CD4-positive, CD25-positive, alpha-beta regulatory T cell (primary cell): ENCODE measurements at regions not wholly inside any gene's neighbourhood (a gene's known extent, or its start where the extent isn't known, plus 50 kb on each side); places are given as distances from the start of the nearest gene placed in this dataset.

Source experiments
- ATAC-seq, 2 donors: fragments of 150-1000 bp; cut with Tn5 transposase; one replicate each; pipeline ENCODE4 v1.10.0; 2021; ENCODE audit warnings: low read depth in 2 of 2, moderate number of reproducible peaks in 2 of 2, moderate library complexity in 1 of 2
- DNase-seq, 3 donors: peaks; one replicate each; pipeline versions ENCODE4 v3.0.0 to v3.0.0-alpha.2; 2012 to 2022; ENCODE audit warnings: mixed read lengths in 1 of 3
- H3K27ac ChIP-seq: one replicate; pipeline ENCODE4 v1.7.0; 2013; ENCODE audit warnings: mild to moderate bottlenecking, low read length; ENCODE audit not compliant: insufficient read depth, poor library complexity, severe bottlenecking
- H3K27me3 ChIP-seq: one replicate; pipeline ENCODE4 v1.7.0; 2013; ENCODE audit warnings: low read length; ENCODE audit not compliant: control insufficient read depth, insufficient read depth
- H3K36me3 ChIP-seq: one replicate; pipeline ENCODE4 v1.7.0; 2013; ENCODE audit warnings: mild to moderate bottlenecking, low read length, moderate library complexity; ENCODE audit not compliant: control insufficient read depth, insufficient read depth
- H3K4me1 ChIP-seq: 2 replicates; pipeline ENCODE4 v1.7.0; 2013; ENCODE audit warnings: mild to moderate bottlenecking, low read length; ENCODE audit not compliant: insufficient read depth, control insufficient read depth, poor library complexity, severe bottlenecking
- H3K4me3 ChIP-seq: one replicate; pipeline ENCODE4 v1.7.0; 2013; ENCODE audit warnings: low read depth, mild to moderate bottlenecking, low read length, moderate library complexity
- H3K9me3 ChIP-seq, 2 experiments: 1 replicate in 1 of 2; 2 replicates in 1 of 2; pipeline ENCODE4 v1.7.0; 2013; ENCODE audit warnings: low read length in 2 of 2, mild to moderate bottlenecking in 1 of 2, moderate library complexity in 1 of 2; ENCODE audit not compliant: control insufficient read depth in 2 of 2
- H3K27ac Mint-ChIP-seq, 3 donors: one replicate each; pipeline ENCODE4 v1.8.0; 2020 to 2022; ENCODE audit warnings: mild to moderate bottlenecking in 3 of 3, mixed read lengths in 3 of 3, moderate library complexity in 2 of 3
- H3K27me3 Mint-ChIP-seq: one replicate; pipeline ENCODE4 v1.8.0; 2022; ENCODE audit warnings: mild to moderate bottlenecking, mixed read lengths
- H3K36me3 Mint-ChIP-seq: one replicate; pipeline ENCODE4 v1.8.0; 2020; ENCODE audit warnings: mixed read lengths
- H3K4me1 Mint-ChIP-seq, 4 donors: one replicate each; pipeline ENCODE4 v1.8.0; 2020 to 2022; ENCODE audit warnings: mixed read lengths in 4 of 4, mild to moderate bottlenecking in 1 of 4
- H3K4me3 Mint-ChIP-seq, 4 donors: one replicate each; pipeline ENCODE4 v1.8.0; 2020 to 2022; ENCODE audit warnings: mild to moderate bottlenecking in 4 of 4, mixed read lengths in 4 of 4, moderate library complexity in 3 of 4
- H3K9me3 Mint-ChIP-seq, 7 donors: one replicate each; pipeline ENCODE4 v1.8.0; 2020 to 2022; ENCODE audit warnings: mixed read lengths in 7 of 7, mild to moderate bottlenecking in 3 of 7, moderate library complexity in 2 of 7

- Mint-ChIP-seq H3K4me1 (no peaks in the 10 kb centered on the region), H3K36me3 (no peaks in the 10 kb centered on the region), H3K27ac (no peak overlapping the region), H3K4me3 (no peak overlapping the region), H3K9me3 (peaks cover 2 to 16% (median 8%) of the 10 kb centered on the region in 7 donors), H3K27me3 (no peaks in the 10 kb centered on the region)
- H3K27me3 ChIP-seq, result no peaks in the 10 kb centered on the region
- ATAC-seq (no peak), DNase-seq (no peak)
- H3K4me3 ChIP-seq, result no peak overlapping the region
- H3K4me1 ChIP-seq, result no peaks in the 10 kb centered on the region
- no peak overlapping the region for H3K27ac ChIP-seq
- no peaks in the 10 kb centered on the region for H3K36me3 ChIP-seq
- peaks cover 0 to 2% of the 10 kb centered on the region in 2 experiments for H3K9me3 ChIP-seq
Observed at GRCh38 chr20:7237251-7237650, 469.8 kb downstream of the BMP2 start.

GRCh38 chr20:7240490-7240889 is 473.0 kb downstream of the BMP2 start:
- Mint-ChIP-seq H3K27ac (no peak overlapping the region), H3K36me3 (no peaks in the 10 kb centered on the region), H3K4me3 (no peak overlapping the region), H3K27me3 (no peaks in the 10 kb centered on the region), H3K9me3 (peaks cover 0 to 13% (median 4%) of the 10 kb centered on the region in 7 donors), H3K4me1 (no peaks in the 10 kb centered on the region)
- H3K9me3 ChIP-seq, result peaks cover 0 to 4% of the 10 kb centered on the region in 2 experiments
- no peak overlapping the region for H3K4me3 ChIP-seq
- DNase-seq (no peak), ATAC-seq (no peak)
- H3K4me1 ChIP-seq, result no peaks in the 10 kb centered on the region
- no peaks in the 10 kb centered on the region for H3K36me3 ChIP-seq
- no peak overlapping the region for H3K27ac ChIP-seq
- no peaks in the 10 kb centered on the region for H3K27me3 ChIP-seq

- Mint-ChIP-seq H3K27ac (no peak overlapping the region), H3K36me3 (no peaks in the 10 kb centered on the region), H3K4me1 (no peaks in the 10 kb centered on the region), H3K4me3 (no peak overlapping the region), H3K27me3 (no peaks in the 10 kb centered on the region), H3K9me3 (peaks cover 0 to 12% (median 5%) of the 10 kb centered on the region in 7 donors)
- H3K4me3 ChIP-seq, result no peak overlapping the region
- DNase-seq, result no peak
- H3K4me1 ChIP-seq, result no peaks in the 10 kb centered on the region
- H3K9me3 ChIP-seq, result peaks cover 0 to 5% of the 10 kb centered on the region in 2 experiments
- no peaks in the 10 kb centered on the region for H3K36me3 ChIP-seq
- ATAC-seq, result no peak
- no peaks in the 10 kb centered on the region for H3K27me3 ChIP-seq
- no peak overlapping the region for H3K27ac ChIP-seq
Observed at GRCh38 chr20:7248281-7249201, 481.1 kb downstream of the BMP2 start.

GRCh38 chr20:7250337-7250736 is 482.9 kb downstream of the BMP2 start:
- Histone ChIP-seq H3K4me1 (no peaks in the 10 kb centered on the region), H3K36me3 (no peaks in the 10 kb centered on the region), H3K4me3 (no peak overlapping the region), H3K27me3 (no peaks in the 10 kb centered on the region), H3K27ac (no peak overlapping the region), H3K9me3 (peaks cover 0 to 2% of the 10 kb centered on the region in 2 experiments)
- Mint-ChIP-seq H3K4me1 (no peaks in the 10 kb centered on the region), H3K36me3 (no peaks in the 10 kb centered on the region), H3K27me3 (no peaks in the 10 kb centered on the region), H3K4me3 (no peak overlapping the region), H3K27ac (no peak overlapping the region), H3K9me3 (peaks cover 1 to 12% (median 7%) of the 10 kb centered on the region in 7 donors)
- no peak for ATAC-seq
- DNase-seq, result no peak

- H3K4me1 Mint-ChIP-seq, result no peaks in the 10 kb centered on the region
- H3K9me3 Mint-ChIP-seq, result peaks cover 0 to 15% (median 11%) of the 10 kb centered on the region in 7 donors
- H3K4me1 ChIP-seq, result no peaks in the 10 kb centered on the region
Observed at GRCh38 chr20:7257099-7257498, 489.6 kb downstream of the BMP2 start.

GRCh38 chr20:7257692-7258466 is 490.4 kb downstream of the BMP2 start:
- H3K4me1 Mint-ChIP-seq, result no peaks in the 10 kb centered on the region
- H3K9me3 Mint-ChIP-seq, result peaks cover 0 to 15% (median 11%) of the 10 kb centered on the region in 7 donors
- Histone ChIP-seq H3K4me1 (no peaks in the 10 kb centered on the region), H3K9me3 (peaks cover 0 to under 1% of the 10 kb centered on the region in 2 experiments), H3K36me3 (no peaks in the 10 kb centered on the region), H3K4me3 (no peak overlapping the region), H3K27me3 (no peaks in the 10 kb centered on the region), H3K27ac (no peak overlapping the region)
- DNase-seq (no peak), ATAC-seq (no peak)
- H3K36me3 Mint-ChIP-seq, result no peaks in the 10 kb centered on the region
- H3K27ac Mint-ChIP-seq, result no peak overlapping the region
- H3K27me3 Mint-ChIP-seq, result no peaks in the 10 kb centered on the region
- H3K4me3 Mint-ChIP-seq, result no peak overlapping the region

More at GRCh38 chr20:7257099-7257498, 489.6 kb downstream of the BMP2 start:
- H3K9me3 ChIP-seq, result no peaks in the 10 kb centered on the region
- no peaks in the 10 kb centered on the region for H3K36me3 Mint-ChIP-seq
- no peaks in the 10 kb centered on the region for H3K36me3 ChIP-seq
- H3K27me3 Mint-ChIP-seq, result no peaks in the 10 kb centered on the region
- no peak overlapping the region for H3K27ac Mint-ChIP-seq
- H3K27me3 ChIP-seq, result no peaks in the 10 kb centered on the region
- H3K4me3 Mint-ChIP-seq, result no peak overlapping the region
- H3K4me3 ChIP-seq, result no peak overlapping the region
- ATAC-seq, result no peak
- no peak for DNase-seq
- no peak overlapping the region for H3K27ac ChIP-seq

GRCh38 chr20:7262803-7263202 is 495.3 kb downstream of the BMP2 start:
- H3K36me3 Mint-ChIP-seq, result no peaks in the 10 kb centered on the region
- no peaks in the 10 kb centered on the region for H3K4me1 Mint-ChIP-seq
- Histone ChIP-seq H3K36me3 (no peaks in the 10 kb centered on the region), H3K27me3 (no peaks in the 10 kb centered on the region), H3K4me3 (no peak overlapping the region), H3K4me1 (no peaks in the 10 kb centered on the region), H3K27ac (no peak overlapping the region), H3K9me3 (peaks cover 0 to 2% of the 10 kb centered on the region in 2 experiments)
- ATAC-seq, result no peak
- peaks cover 2 to 21% (median 4%) of the 10 kb centered on the region in 7 donors for H3K9me3 Mint-ChIP-seq
- H3K27ac Mint-ChIP-seq, result no peak overlapping the region
- DNase-seq, result no peak
- no peak overlapping the region for H3K4me3 Mint-ChIP-seq
- H3K27me3 Mint-ChIP-seq, result no peaks in the 10 kb centered on the region
